ENCODE measurements at regions not wholly inside any gene's neighbourhood (a gene's known extent, or its start where the extent isn't known, plus 50 kb on each side); places are given as distances from the start of the nearest gene placed in this dataset.

- Histone ChIP-seq H3F3A (ENCODE audit: insufficient read depth, low read length) (no peaks in the 10 kb centered on the region), H4K20me1 (ENCODE audit: insufficient read depth, low read length) (no peaks in the 10 kb centered on the region), H3K9ac (ENCODE audit: low read length) (no peak overlapping the region), H3K4me1 (ENCODE audit: insufficient read depth, low read length, severe bottlenecking) (no peaks in the 10 kb centered on the region), H3K4me3 (ENCODE audit: low read depth, low read length, poor library complexity, severe bottlenecking) (no peak overlapping the region), H3K27me3 (ENCODE audit: insufficient read depth, low read length) (no peaks in the 10 kb centered on the region), H3K79me2 (ENCODE audit: insufficient read depth, low read length) (no peaks in the 10 kb centered on the region), H3K9me2 (ENCODE audit: low read depth, low read length) (no peaks in the 10 kb centered on the region), H3K36me3 (ENCODE audit: insufficient read depth, low read length) (no peaks in the 10 kb centered on the region), H3K27ac (ENCODE audit: low read depth, low read length, poor library complexity, severe bottlenecking) (no peak overlapping the region), H3K9me3 (ENCODE audit: low read length) (no peaks in the 10 kb centered on the region), H3K4me2 (ENCODE audit: low read length) (no peak overlapping the region), H2AFZ (ENCODE audit: low read length) (no peak overlapping the region)
- TF ChIP-seq EZH2 (IDR thresholded peaks at IDR 0.05; ENCODE audit: borderline replicate concordance, low read length) (no peak), CTCF (IDR thresholded peaks at IDR 0.05; ENCODE audit: low read length) (no peak)
Measured at GRCh38 chr16:72222503-72222902, 50.5 kb upstream of the PMFBP1 start.

All from OCI-LY1 (cell line).